ENCODE measurements at regions not wholly inside any gene's neighbourhood (a gene's known extent, or its start where the extent isn't known, plus 50 kb on each side); places are given as distances from the start of the nearest gene placed in this dataset.

- H3K4me3 ChIP-seq (ENCODE audit: low read length), result no peak overlapping the region
- no peak for TF ChIP-seq CTCF (conservative IDR thresholded peaks at IDR 0.05; ENCODE audit: low read depth, low read length)
- DNase-seq (ENCODE audit: low read depth), result no peak
Measured at GRCh38 chr9:134272302-134273023, 53.8 kb upstream of the RXRA start.

- TF ChIP-seq CTCF (conservative IDR thresholded peaks at IDR 0.05; ENCODE audit: low read depth, low read length), result no peak
- no peak for DNase-seq (ENCODE audit: low read depth)
- no peak overlapping the region for H3K4me3 ChIP-seq (ENCODE audit: low read length)
Measured at GRCh38 chr9:134273647-134274046, 52.6 kb upstream of the RXRA start.

- H3K4me3 ChIP-seq (ENCODE audit: low read length), result no peak overlapping the region
- no peak for DNase-seq (ENCODE audit: low read depth)
- peak; percentile 13 for TF ChIP-seq CTCF (conservative IDR thresholded peaks at IDR 0.05; ENCODE audit: low read depth, low read length)
Measured at GRCh38 chr9:134275375-134275774, 50.9 kb upstream of the RXRA start.

- no peak overlapping the region for H3K4me3 ChIP-seq (ENCODE audit: low read length)
- no peak for TF ChIP-seq CTCF (conservative IDR thresholded peaks at IDR 0.05; ENCODE audit: low read depth, low read length)
- DNase-seq (ENCODE audit: low read depth), result no peak
Measured at GRCh38 chr9:134276453-134277245, 49.6 kb upstream of the RXRA start.
